Prostate gland (tissue), 2 donors: ENCODE measurements at regions not wholly inside any gene's neighbourhood (a gene's known extent, or its start where the extent isn't known, plus 50 kb on each side); places are given as distances from the start of the nearest gene placed in this dataset.

Source experiments
- CTCF ChIP-seq, 4 experiments: fragments of 200-600 bp in 2 of 4; fragments of 450-650 bp in 2 of 4; sonication (generic) in 2 of 4; IDR thresholded peaks; 1 replicate in 3 of 4; 2 replicates in 1 of 4; pipeline ENCODE4 v1.5.1; 2016 to 2019; ENCODE audit warnings: antibody characterized with exemption in 4 of 4, mild to moderate bottlenecking in 2 of 4, moderate library complexity in 2 of 4
- POLR2A ChIP-seq: fragments of 450-650 bp; IDR thresholded peaks from one replicate; pipeline ENCODE4 v1.6.1; 2016; ENCODE audit warnings: antibody characterized with exemption, mild to moderate bottlenecking
- POLR2AphosphoS5 ChIP-seq: sonication (generic); formaldehyde crosslinking; IDR thresholded peaks from one replicate; pipeline ENCODE4 v1.6.1; 2017; ENCODE audit warnings: antibody characterized with exemption

- TF ChIP-seq POLR2AphosphoS5: no peak
- no peak for TF ChIP-seq POLR2A
- TF ChIP-seq CTCF (IDR thresholded peaks at IDR 0.05): no peak
These were observed 329.7 kb downstream of the GPAT3 start for GRCh38 chr4:83865417-83866150.
